HCT116 (cell line): ENCODE measurements at regions not wholly inside any gene's neighbourhood (a gene's known extent, or its start where the extent isn't known, plus 50 kb on each side); places are given as distances from the start of the nearest gene placed in this dataset.

ENCODE experiments used
- ATAC-seq: fragments of 200-7000 bp; cut with Tn5 transposase; 2 replicates; pipeline ENCODE4 v1.9.1; 2020; ENCODE audit warnings: mild to moderate bottlenecking, moderate library complexity
- BruUV-seq: library from RNA; stranded (reverse); fragments of 400-500 nt; replicated peaks from 2 replicates; lab custom pipeline; 2021; lab: Mats Ljungman, UMichigan
- CTCF ChIA-PET: fragments of 300-600 bp; sonication (Branson Sonifier 250); formaldehyde crosslinking; loops from one replicate; lab custom pipeline; 2021; ENCODE audit warnings: antibody characterized with exemption; lab: Charles Lee
- POLR2A ChIA-PET: fragments of 300-600, 350-600 bp; sonication (Branson Sonifier 250); formaldehyde crosslinking; loops from one replicate; lab custom pipeline; 2021; ENCODE audit warnings: antibody characterized with exemption; lab: Charles Lee
- RAD21 ChIA-PET, 2 experiments: fragments of 300-600 bp; sonication (Branson Sonifier 250); formaldehyde crosslinking; loops; one replicate each; lab custom pipeline; 2023; ENCODE audit warnings: low total read pairs in 2 of 2; ENCODE audit not compliant: uncharacterized antibody in 2 of 2, unreplicated experiment in 2 of 2, low non-redundant PET in 1 of 2; lab: Charles Lee
- DNase-seq: peaks from one replicate; pipeline ENCODE4 v3.0.0-alpha.2; 2010; ENCODE audit warnings: low read depth, low spot score
- H2AFZ ChIP-seq: fragments of 200-600 bp; shearing (Covaris generic), sonication (generic); 2 replicates; pipeline ENCODE4 v1.6.1; 2017; ENCODE audit warnings: low read depth, mixed run types, mixed read lengths, antibody characterized with exemption, low read length; ENCODE audit not compliant: poor library complexity, severe bottlenecking
- H3K27ac ChIP-seq: 2 replicates; pipeline ENCODE4 v1.5.1; 2012; ENCODE audit warnings: low read depth, low read length
- H3K27me3 ChIP-seq: fragments of 200-600 bp; sonication (generic); 2 replicates; pipeline ENCODE4 v1.6.1; 2016; ENCODE audit warnings: mixed run types, low read length, mixed read lengths; ENCODE audit not compliant: insufficient read depth
- H3K36me3 ChIP-seq, 2 experiments: fragments of 200-500 bp in 1 of 2; fragments of 200-600 bp in 1 of 2; sonication (Bioruptor generic) in 1 of 2; sonication (generic) in 1 of 2; 2 replicates each; pipeline versions ENCODE4 v1.5.1 to v1.6.1; 2014 to 2016; ENCODE audit warnings: low read length in 2 of 2, inconsistent platforms in 1 of 2, mixed read lengths in 1 of 2, mixed run types in 1 of 2; ENCODE audit not compliant: insufficient read depth in 2 of 2, control insufficient read depth in 1 of 2
- H3K4me1 ChIP-seq, 2 experiments: fragments of 200-600 bp in 1 of 2; sonication (generic) in 1 of 2; 2 replicates each; pipeline versions ENCODE4 v1.5.1 to v1.6.1; 2012 to 2017; ENCODE audit warnings: low read length in 2 of 2, inconsistent platforms in 1 of 2, mild to moderate bottlenecking in 1 of 2, mixed read lengths in 1 of 2, mixed run types in 1 of 2, moderate library complexity in 1 of 2; ENCODE audit not compliant: insufficient read depth in 2 of 2, control insufficient read depth in 1 of 2
- H3K4me2 ChIP-seq: fragments of 200-600 bp; sonication (generic); 2 replicates; pipeline ENCODE4 v1.6.1; 2017; ENCODE audit warnings: mixed run types, low read length, mixed read lengths
- H3K4me3 ChIP-seq, 2 experiments: fragments of 200-600 bp in 1 of 2; sonication (generic) in 1 of 2; replicated peaks in 1 of 2; 2 replicates each; pipeline ENCODE4 v1.5.1; 2011 to 2016; ENCODE audit warnings: low read length in 2 of 2, control low read depth in 1 of 2, low read depth in 1 of 2, mild to moderate bottlenecking in 1 of 2, mixed read lengths in 1 of 2, mixed run types in 1 of 2
- H3K79me2 ChIP-seq: fragments of 200-600 bp; sonication (generic); 2 replicates; pipeline ENCODE4 v1.6.1; 2017; ENCODE audit warnings: mild to moderate bottlenecking, mixed run types, low read length, moderate library complexity, mixed read lengths; ENCODE audit not compliant: insufficient read depth
- H3K9ac ChIP-seq: fragments of 200-600 bp; sonication (generic); 2 replicates; pipeline ENCODE4 v1.6.1; 2016; ENCODE audit warnings: low read length, mixed read lengths
- H3K9me2 ChIP-seq: fragments of 200-600 bp; sonication (generic), shearing (Covaris generic); 2 replicates; pipeline ENCODE4 v1.6.1; 2017; ENCODE audit warnings: mixed run types, mild to moderate bottlenecking, moderate library complexity; ENCODE audit not compliant: insufficient read depth
- H3K9me3 ChIP-seq, 2 experiments: fragments of 200-500 bp in 1 of 2; fragments of 200-600 bp in 1 of 2; sonication (Bioruptor generic) in 1 of 2; sonication (generic) in 1 of 2; 2 replicates each; pipeline ENCODE4 v1.6.1; 2014 to 2017; ENCODE audit warnings: low read length in 2 of 2, mixed read lengths in 2 of 2, inconsistent platforms in 1 of 2, low read depth in 1 of 2, mild to moderate bottlenecking in 1 of 2, mixed run types in 1 of 2, moderate library complexity in 1 of 2; ENCODE audit not compliant: control insufficient read depth in 1 of 2, insufficient read depth in 1 of 2
- H4K20me1 ChIP-seq: fragments of 200-600 bp; sonication (generic), shearing (Covaris generic); 2 replicates; pipeline ENCODE4 v1.6.1; 2017; ENCODE audit warnings: mixed run types, mild to moderate bottlenecking, moderate library complexity; ENCODE audit not compliant: insufficient read depth
- CBX3 ChIP-seq: IDR thresholded peaks from 2 replicates; pipeline ENCODE4 v1.6.1; 2012; ENCODE audit warnings: low read depth
- CEBPB ChIP-seq: IDR thresholded peaks from 2 replicates; pipeline ENCODE4 v1.6.1; 2012; ENCODE audit warnings: low read depth
- EGR1 ChIP-seq: IDR thresholded peaks from 2 replicates; pipeline ENCODE4 v1.6.1; 2012; ENCODE audit warnings: low read depth
- ELF1 ChIP-seq: IDR thresholded peaks from 2 replicates; pipeline ENCODE4 v1.6.1; 2012; ENCODE audit warnings: low read depth, borderline replicate concordance
- EZH2 ChIP-seq: fragments of 200-600 bp; sonication (generic); IDR thresholded peaks from 2 replicates; pipeline ENCODE4 v1.6.1; 2017; ENCODE audit warnings: antibody characterized with exemption, mixed run types
- EZH2phosphoT487 ChIP-seq: fragments of 200-600 bp; IDR thresholded peaks from 2 replicates; pipeline ENCODE4 v1.6.1; 2018; ENCODE audit warnings: antibody characterized with exemption, borderline replicate concordance
- FOSL1 ChIP-seq: IDR thresholded peaks from 2 replicates; pipeline ENCODE4 v1.6.1; 2012; ENCODE audit warnings: low read depth
- JUND ChIP-seq: IDR thresholded peaks from 2 replicates; pipeline ENCODE4 v1.6.1; 2012
- POLR2AphosphoS5 ChIP-seq: IDR thresholded peaks from 2 replicates; pipeline ENCODE4 v1.6.1; 2011; ENCODE audit warnings: mild to moderate bottlenecking, low read depth, low read length, moderate library complexity
- RAD21 ChIP-seq: IDR thresholded peaks from 2 replicates; pipeline ENCODE4 v1.6.1; 2012; ENCODE audit warnings: low read depth, mild to moderate bottlenecking
- REST ChIP-seq: IDR thresholded peaks from 2 replicates; pipeline ENCODE4 v1.6.1; 2012; ENCODE audit warnings: low read depth
- SIN3A ChIP-seq: IDR thresholded peaks from 2 replicates; pipeline ENCODE4 v1.6.1; 2012; ENCODE audit warnings: low read depth
- SP1 ChIP-seq: IDR thresholded peaks from 2 replicates; pipeline ENCODE4 v1.6.1; 2012; ENCODE audit warnings: low read depth
- SRF ChIP-seq: IDR thresholded peaks from 2 replicates; pipeline ENCODE4 v1.6.1; 2012; ENCODE audit warnings: low read depth
- TCF7L2 ChIP-seq: IDR thresholded peaks from 2 replicates; pipeline ENCODE4 v1.7.0; 2011; ENCODE audit warnings: borderline replicate concordance, inconsistent platforms; ENCODE audit not compliant: insufficient read depth, insufficient read length; ENCODE audit errors: extremely low read depth
- ZBTB33 ChIP-seq: IDR thresholded peaks from 2 replicates; pipeline ENCODE4 v1.6.1; 2011; ENCODE audit warnings: mild to moderate bottlenecking, low read length, moderate library complexity; ENCODE audit not compliant: insufficient replicate concordance; ENCODE audit errors: extremely low read depth
- ZNF274 ChIP-seq: fragments of 200-500 bp; sonication (Bioruptor generic); IDR thresholded peaks from 2 replicates; pipeline ENCODE4 v1.6.1; 2014; ENCODE audit warnings: mild to moderate bottlenecking, low read depth, low read length, inconsistent platforms
- intact Hi-C: fragments of 100-400 bp; cut with micrococcal nuclease; formaldehyde crosslinking; loops from 2 replicates; pipeline ENCODE4 v1.10.0; 2022
- TF ChIP-seq, protein P1 (sequence below), 3 experiments: fragments of 200-600 bp in 1 of 3; sonication (generic) in 1 of 3; IDR thresholded peaks in 2 of 3; conservative IDR thresholded peaks in 1 of 3; 2 replicates each; pipeline ENCODE4 v1.5.1; 2012 to 2017; ENCODE audit warnings: low read depth in 2 of 3, low read length in 2 of 3, antibody characterized with exemption in 1 of 3, borderline replicate concordance in 1 of 3, control low read depth in 1 of 3, mild to moderate bottlenecking in 1 of 3, mixed read lengths in 1 of 3, mixed run types in 1 of 3, moderate library complexity in 1 of 3; ENCODE audit not compliant: insufficient read depth in 1 of 3

DNA sequence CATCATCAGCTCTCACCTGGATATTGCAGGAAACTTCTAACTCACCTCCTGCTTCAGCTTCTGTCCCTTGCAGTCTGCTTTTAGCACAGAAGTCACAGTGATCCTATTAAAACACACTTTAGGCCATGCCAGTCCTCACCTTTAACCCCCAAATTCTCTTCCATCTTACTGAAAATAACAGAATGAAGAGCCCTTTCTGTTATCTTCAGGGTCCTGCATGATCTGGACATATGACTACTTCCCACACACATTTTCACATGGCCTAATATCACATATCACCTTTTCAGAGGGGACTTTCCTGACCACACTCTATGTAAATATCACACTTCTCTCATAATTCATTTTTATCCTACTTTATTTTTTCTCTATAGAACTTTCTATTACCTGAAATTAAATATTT is 550.6 kb upstream of the CLINT1 start (continued):
- TF ChIP-seq SP1 = no peak
- no peak for TF ChIP-seq EZH2
- no peak for TF ChIP-seq SIN3A
- TF ChIP-seq POLR2AphosphoS5 = no peak
- TF ChIP-seq, all 23 proteins: peak for 0

DNA sequence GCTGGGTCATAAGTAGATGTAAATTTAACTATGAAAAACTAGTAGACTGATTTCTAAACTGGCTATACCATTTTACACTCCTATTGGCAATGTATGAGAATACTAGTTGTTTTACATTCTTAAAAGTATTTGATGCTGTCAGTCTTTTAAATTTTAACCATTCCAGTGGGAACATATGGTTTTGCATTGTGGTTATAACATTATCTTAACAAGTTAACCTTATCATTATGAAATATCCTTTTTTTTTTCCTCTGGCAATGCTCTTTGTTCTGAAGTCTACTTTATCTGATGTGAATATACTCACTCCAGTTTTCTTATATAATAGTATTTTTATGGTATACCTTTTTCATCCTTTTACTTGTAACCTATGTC is 548.9 kb upstream of the CLINT1 start:
- ChIA-PET RAD21 (no interaction called here), POLR2A (no interaction called here), CTCF (no interaction called here)
- Histone ChIP-seq H3K9ac (no peak overlapping the region), H3K79me2 (no peaks in the 10 kb centered on the region), H3K4me2 (no peak overlapping the region), H4K20me1 (no peaks in the 10 kb centered on the region), H3K4me1 (no peaks in the 10 kb centered on the region), H3K27me3 (peaks cover 6% of the 10 kb centered on the region; the same call in 1 of the 2 replicates), H3K4me3 (no peak overlapping the region), H3K9me3 (no peaks in the 10 kb centered on the region), H2AFZ (no peak overlapping the region), H3K36me3 (no peaks in the 10 kb centered on the region), H3K27ac (no peak overlapping the region), H3K9me2 (no peaks in the 10 kb centered on the region)
- ATAC-seq = no peak
- no peak for TF ChIP-seq FOSL1
- no peak for TF ChIP-seq SP1
- TF ChIP-seq JUND = no peak
- no peak for TF ChIP-seq ELF1
- TF ChIP-seq, protein P1, sequence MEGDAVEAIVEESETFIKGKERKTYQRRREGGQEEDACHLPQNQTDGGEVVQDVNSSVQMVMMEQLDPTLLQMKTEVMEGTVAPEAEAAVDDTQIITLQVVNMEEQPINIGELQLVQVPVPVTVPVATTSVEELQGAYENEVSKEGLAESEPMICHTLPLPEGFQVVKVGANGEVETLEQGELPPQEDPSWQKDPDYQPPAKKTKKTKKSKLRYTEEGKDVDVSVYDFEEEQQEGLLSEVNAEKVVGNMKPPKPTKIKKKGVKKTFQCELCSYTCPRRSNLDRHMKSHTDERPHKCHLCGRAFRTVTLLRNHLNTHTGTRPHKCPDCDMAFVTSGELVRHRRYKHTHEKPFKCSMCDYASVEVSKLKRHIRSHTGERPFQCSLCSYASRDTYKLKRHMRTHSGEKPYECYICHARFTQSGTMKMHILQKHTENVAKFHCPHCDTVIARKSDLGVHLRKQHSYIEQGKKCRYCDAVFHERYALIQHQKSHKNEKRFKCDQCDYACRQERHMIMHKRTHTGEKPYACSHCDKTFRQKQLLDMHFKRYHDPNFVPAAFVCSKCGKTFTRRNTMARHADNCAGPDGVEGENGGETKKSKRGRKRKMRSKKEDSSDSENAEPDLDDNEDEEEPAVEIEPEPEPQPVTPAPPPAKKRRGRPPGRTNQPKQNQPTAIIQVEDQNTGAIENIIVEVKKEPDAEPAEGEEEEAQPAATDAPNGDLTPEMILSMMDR (IDR thresholded peaks at IDR 0.05 in 2 of 3, conservative IDR thresholded peaks at IDR 0.05 in 1 of 3; ENCODE audit: borderline replicate concordance in 1 of 3, insufficient read depth in 1 of 3, low read depth in 2 of 3, low read length in 2 of 3) = no peak
- TF ChIP-seq ZBTB33 = no peak
- TF ChIP-seq SRF = no peak
- TF ChIP-seq REST = no peak
- TF ChIP-seq TCF7L2 = no peak
- TF ChIP-seq CBX3 = no peak
- no peak for TF ChIP-seq CEBPB
- TF ChIP-seq ZNF274 = no peak
- no peak for TF ChIP-seq RAD21
- no peak for TF ChIP-seq EGR1
- TF ChIP-seq EZH2phosphoT487 = no peak
- TF ChIP-seq SIN3A = no peak
- intact Hi-C loops = no loop called here
- no TSS peak for BruUV-seq
- DNase-seq = no peak
